PFSK-1 (cell line): ENCODE measurements at regions not wholly inside any gene's neighbourhood (a gene's known extent, or its start where the extent isn't known, plus 50 kb on each side); places are given as distances from the start of the nearest gene placed in this dataset.

Experiments used
- POLR2AphosphoS5 ChIP-seq: IDR thresholded peaks from 2 replicates; pipeline ENCODE4 v1.6.1; 2012; ENCODE audit warnings: low read depth, mild to moderate bottlenecking, control low read depth, low read length, moderate library complexity
- SIN3A ChIP-seq: IDR thresholded peaks from 2 replicates; pipeline ENCODE4 v1.6.1; 2012; ENCODE audit warnings: mild to moderate bottlenecking, low read length, moderate library complexity, borderline replicate concordance; ENCODE audit not compliant: insufficient read depth

GRCh38 chr3:182122779-182123178 is 411.1 kb downstream of the SOX2 start:
- TF ChIP-seq POLR2AphosphoS5 (no peak), SIN3A (no peak)
